WTC11 (cell line): ENCODE measurements at regions not wholly inside any gene's neighbourhood (a gene's known extent, or its start where the extent isn't known, plus 50 kb on each side); places are given as distances from the start of the nearest gene placed in this dataset.

Source experiments
- ATAC-seq: fragments of 200-7000 bp; cut with Tn5 transposase; 2 replicates; pipeline ENCODE4 v1.10.0; 2021; ENCODE audit warnings: mild to moderate bottlenecking, moderate library complexity
- CTCF ChIA-PET: fragments of 300-600 bp; sonication (Branson Sonifier 250); formaldehyde crosslinking; loops from one replicate; lab custom pipeline; 2021; ENCODE audit warnings: antibody characterized with exemption; lab: Charles Lee
- POLR2A ChIA-PET: fragments of 350-600 bp; sonication (Branson Sonifier 250); formaldehyde crosslinking; loops from one replicate; lab custom pipeline; 2021; ENCODE audit warnings: antibody characterized with exemption; lab: Charles Lee
- DNase-seq: peaks from one replicate; pipeline ENCODE4 v3.0.0; 2021; ENCODE audit warnings: low spot score
- H3K27ac Mint-ChIP-seq: 2 replicates; pipeline ENCODE4 v1.8.0; 2021; ENCODE audit warnings: mixed read lengths
- H3K27me3 Mint-ChIP-seq: 2 replicates; pipeline ENCODE4 v1.8.0; 2021; ENCODE audit warnings: low read depth, mild to moderate bottlenecking, moderate library complexity, mixed read lengths
- H3K36me3 Mint-ChIP-seq: 2 replicates; pipeline ENCODE4 v1.8.0; 2021; ENCODE audit warnings: mixed read lengths
- H3K4me1 Mint-ChIP-seq: 2 replicates; pipeline ENCODE4 v1.8.0; 2022; ENCODE audit warnings: mixed read lengths
- H3K4me3 Mint-ChIP-seq: 2 replicates; pipeline ENCODE4 v1.8.0; 2021; ENCODE audit warnings: mild to moderate bottlenecking, moderate library complexity, mixed read lengths
- H3K9me3 Mint-ChIP-seq: 2 replicates; pipeline ENCODE4 v1.8.0; 2021; ENCODE audit warnings: mixed read lengths
- GRHL2 ChIP-seq: fragments of 250-450 bp; sonication (Bioruptor Pico); IDR thresholded peaks from 2 replicates; pipeline ENCODE4 v1.8.0; 2022; ENCODE audit warnings: mild to moderate bottlenecking, moderate library complexity; ENCODE audit not compliant: insufficient replicate concordance, severe bottlenecking
- IRF2 ChIP-seq: sonication (generic); formaldehyde crosslinking; IDR thresholded peaks from 2 replicates; pipeline ENCODE4 v1.8.0; 2022; ENCODE audit warnings: low read depth, missing genetic modification reagents, borderline replicate concordance
- MYBL2 ChIP-seq: sonication (generic); formaldehyde crosslinking; IDR thresholded peaks from 2 replicates; pipeline ENCODE4 v1.8.1; 2023; ENCODE audit warnings: mild to moderate bottlenecking, moderate library complexity, missing genetic modification reagents
- OVOL2 ChIP-seq: fragments of 250-450 bp; sonication (Bioruptor Pico); IDR thresholded peaks from 2 replicates; pipeline ENCODE4 v1.9.0; 2021; ENCODE audit warnings: mild to moderate bottlenecking, borderline replicate concordance
- TP53 ChIP-seq: sonication (generic); formaldehyde crosslinking; IDR thresholded peaks from 2 replicates; pipeline ENCODE4 v1.8.1; 2023; ENCODE audit warnings: mild to moderate bottlenecking, missing genetic modification reagents
- ZNF263 ChIP-seq: sonication (generic); formaldehyde crosslinking; IDR thresholded peaks from 2 replicates; pipeline ENCODE4 v1.8.1; 2022; ENCODE audit warnings: low read depth, mild to moderate bottlenecking, moderate library complexity, missing genetic modification reagents
- TF ChIP-seq, protein P1 (sequence below): sonication (generic); formaldehyde crosslinking; IDR thresholded peaks from 2 replicates; pipeline ENCODE4 v1.8.0; 2022; ENCODE audit warnings: mild to moderate bottlenecking, missing genetic modification reagents
- TF ChIP-seq, protein P2 (sequence below): sonication (generic); formaldehyde crosslinking; IDR thresholded peaks from 2 replicates; pipeline ENCODE4 v1.8.0; 2022; ENCODE audit warnings: mild to moderate bottlenecking, missing genetic modification reagents
- TF ChIP-seq, protein P3 (sequence below): sonication (generic); formaldehyde crosslinking; IDR thresholded peaks from 2 replicates; pipeline ENCODE4 v1.8.0; 2022; ENCODE audit warnings: missing genetic modification reagents
- TF ChIP-seq, protein P4 (sequence below): fragments of 250-450 bp; sonication (Bioruptor Pico); IDR thresholded peaks from 2 replicates; pipeline ENCODE4 v1.9.0; 2021; ENCODE audit warnings: mild to moderate bottlenecking, borderline replicate concordance
- TF ChIP-seq, protein P5 (sequence below): sonication (generic); formaldehyde crosslinking; IDR thresholded peaks from 2 replicates; pipeline ENCODE4 v1.8.0; 2023; ENCODE audit warnings: missing genetic modification reagents
- TF ChIP-seq, protein P6 (sequence below): sonication (generic); formaldehyde crosslinking; IDR thresholded peaks from 2 replicates; pipeline ENCODE4 v1.8.0; 2022; ENCODE audit warnings: mild to moderate bottlenecking, missing genetic modification reagents
- TF ChIP-seq, protein P7 (sequence below): fragments of 250-450 bp; sonication (Bioruptor Pico); IDR thresholded peaks from 2 replicates; pipeline ENCODE4 v1.9.0; 2021; ENCODE audit warnings: mild to moderate bottlenecking
- TF ChIP-seq, protein P8 (sequence below): sonication (generic); formaldehyde crosslinking; IDR thresholded peaks from 2 replicates; pipeline ENCODE4 v1.8.1; 2022; ENCODE audit warnings: low read depth, mild to moderate bottlenecking, moderate library complexity, missing genetic modification reagents, borderline replicate concordance

DNA sequence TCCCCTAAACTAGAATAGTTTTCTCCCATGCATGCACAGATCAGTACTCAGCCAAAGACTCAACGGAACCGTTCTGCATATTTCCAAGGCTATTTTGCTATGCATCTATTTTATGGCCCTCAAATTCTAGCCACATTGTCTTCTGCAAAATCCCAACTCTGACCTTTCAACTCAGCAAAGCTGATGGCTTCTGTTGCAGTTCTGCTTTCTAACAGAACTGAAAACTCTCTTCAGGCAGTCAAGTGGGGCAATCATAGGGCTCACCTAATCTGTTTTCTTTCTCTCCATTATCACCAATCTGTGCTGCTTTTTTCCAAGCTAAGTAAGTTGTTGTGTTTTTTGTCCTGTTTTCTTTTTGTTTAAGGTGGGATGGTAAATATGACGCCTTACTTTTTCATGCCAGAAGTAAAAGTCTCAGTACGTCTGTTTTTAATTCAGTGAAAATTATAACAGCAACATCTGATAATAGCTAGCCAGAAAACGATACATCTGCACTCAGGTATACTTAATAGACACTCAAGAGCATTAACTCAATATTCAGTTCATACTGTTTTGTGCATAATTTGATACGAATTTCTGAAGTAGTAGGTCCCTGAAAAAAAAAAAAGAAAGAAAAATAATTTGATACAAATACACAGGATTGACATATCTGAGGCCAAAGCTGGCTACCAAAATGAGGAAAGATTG lies 454.3 kb downstream of the TLE1 start (continued):
- TF ChIP-seq TP53 (CRISPR knock-in tag) (no peak), OVOL2 (CRISPR knock-in tag) (no peak), IRF2 (no peak), MYBL2 (CRISPR knock-in tag) (no peak), ZNF263 (CRISPR knock-in tag) (no peak)
- TF ChIP-seq, protein P1, sequence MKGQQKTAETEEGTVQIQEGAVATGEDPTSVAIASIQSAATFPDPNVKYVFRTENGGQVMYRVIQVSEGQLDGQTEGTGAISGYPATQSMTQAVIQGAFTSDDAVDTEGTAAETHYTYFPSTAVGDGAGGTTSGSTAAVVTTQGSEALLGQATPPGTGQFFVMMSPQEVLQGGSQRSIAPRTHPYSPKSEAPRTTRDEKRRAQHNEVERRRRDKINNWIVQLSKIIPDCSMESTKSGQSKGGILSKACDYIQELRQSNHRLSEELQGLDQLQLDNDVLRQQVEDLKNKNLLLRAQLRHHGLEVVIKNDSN, result no peak
- TF ChIP-seq, protein P2, sequence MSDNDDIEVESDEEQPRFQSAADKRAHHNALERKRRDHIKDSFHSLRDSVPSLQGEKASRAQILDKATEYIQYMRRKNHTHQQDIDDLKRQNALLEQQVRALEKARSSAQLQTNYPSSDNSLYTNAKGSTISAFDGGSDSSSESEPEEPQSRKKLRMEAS (CRISPR knock-in tag), result no peak
- TF ChIP-seq, protein P3, sequence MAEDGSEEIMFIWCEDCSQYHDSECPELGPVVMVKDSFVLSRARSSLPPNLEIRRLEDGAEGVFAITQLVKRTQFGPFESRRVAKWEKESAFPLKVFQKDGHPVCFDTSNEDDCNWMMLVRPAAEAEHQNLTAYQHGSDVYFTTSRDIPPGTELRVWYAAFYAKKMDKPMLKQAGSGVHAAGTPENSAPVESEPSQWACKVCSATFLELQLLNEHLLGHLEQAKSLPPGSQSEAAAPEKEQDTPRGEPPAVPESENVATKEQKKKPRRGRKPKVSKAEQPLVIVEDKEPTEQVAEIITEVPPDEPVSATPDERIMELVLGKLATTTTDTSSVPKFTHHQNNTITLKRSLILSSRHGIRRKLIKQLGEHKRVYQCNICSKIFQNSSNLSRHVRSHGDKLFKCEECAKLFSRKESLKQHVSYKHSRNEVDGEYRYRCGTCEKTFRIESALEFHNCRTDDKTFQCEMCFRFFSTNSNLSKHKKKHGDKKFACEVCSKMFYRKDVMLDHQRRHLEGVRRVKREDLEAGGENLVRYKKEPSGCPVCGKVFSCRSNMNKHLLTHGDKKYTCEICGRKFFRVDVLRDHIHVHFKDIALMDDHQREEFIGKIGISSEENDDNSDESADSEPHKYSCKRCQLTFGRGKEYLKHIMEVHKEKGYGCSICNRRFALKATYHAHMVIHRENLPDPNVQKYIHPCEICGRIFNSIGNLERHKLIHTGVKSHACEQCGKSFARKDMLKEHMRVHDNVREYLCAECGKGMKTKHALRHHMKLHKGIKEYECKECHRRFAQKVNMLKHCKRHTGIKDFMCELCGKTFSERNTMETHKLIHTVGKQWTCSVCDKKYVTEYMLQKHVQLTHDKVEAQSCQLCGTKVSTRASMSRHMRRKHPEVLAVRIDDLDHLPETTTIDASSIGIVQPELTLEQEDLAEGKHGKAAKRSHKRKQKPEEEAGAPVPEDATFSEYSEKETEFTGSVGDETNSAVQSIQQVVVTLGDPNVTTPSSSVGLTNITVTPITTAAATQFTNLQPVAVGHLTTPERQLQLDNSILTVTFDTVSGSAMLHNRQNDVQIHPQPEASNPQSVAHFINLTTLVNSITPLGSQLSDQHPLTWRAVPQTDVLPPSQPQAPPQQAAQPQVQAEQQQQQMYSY (CRISPR knock-in tag), result no peak
- TF ChIP-seq, protein P4, sequence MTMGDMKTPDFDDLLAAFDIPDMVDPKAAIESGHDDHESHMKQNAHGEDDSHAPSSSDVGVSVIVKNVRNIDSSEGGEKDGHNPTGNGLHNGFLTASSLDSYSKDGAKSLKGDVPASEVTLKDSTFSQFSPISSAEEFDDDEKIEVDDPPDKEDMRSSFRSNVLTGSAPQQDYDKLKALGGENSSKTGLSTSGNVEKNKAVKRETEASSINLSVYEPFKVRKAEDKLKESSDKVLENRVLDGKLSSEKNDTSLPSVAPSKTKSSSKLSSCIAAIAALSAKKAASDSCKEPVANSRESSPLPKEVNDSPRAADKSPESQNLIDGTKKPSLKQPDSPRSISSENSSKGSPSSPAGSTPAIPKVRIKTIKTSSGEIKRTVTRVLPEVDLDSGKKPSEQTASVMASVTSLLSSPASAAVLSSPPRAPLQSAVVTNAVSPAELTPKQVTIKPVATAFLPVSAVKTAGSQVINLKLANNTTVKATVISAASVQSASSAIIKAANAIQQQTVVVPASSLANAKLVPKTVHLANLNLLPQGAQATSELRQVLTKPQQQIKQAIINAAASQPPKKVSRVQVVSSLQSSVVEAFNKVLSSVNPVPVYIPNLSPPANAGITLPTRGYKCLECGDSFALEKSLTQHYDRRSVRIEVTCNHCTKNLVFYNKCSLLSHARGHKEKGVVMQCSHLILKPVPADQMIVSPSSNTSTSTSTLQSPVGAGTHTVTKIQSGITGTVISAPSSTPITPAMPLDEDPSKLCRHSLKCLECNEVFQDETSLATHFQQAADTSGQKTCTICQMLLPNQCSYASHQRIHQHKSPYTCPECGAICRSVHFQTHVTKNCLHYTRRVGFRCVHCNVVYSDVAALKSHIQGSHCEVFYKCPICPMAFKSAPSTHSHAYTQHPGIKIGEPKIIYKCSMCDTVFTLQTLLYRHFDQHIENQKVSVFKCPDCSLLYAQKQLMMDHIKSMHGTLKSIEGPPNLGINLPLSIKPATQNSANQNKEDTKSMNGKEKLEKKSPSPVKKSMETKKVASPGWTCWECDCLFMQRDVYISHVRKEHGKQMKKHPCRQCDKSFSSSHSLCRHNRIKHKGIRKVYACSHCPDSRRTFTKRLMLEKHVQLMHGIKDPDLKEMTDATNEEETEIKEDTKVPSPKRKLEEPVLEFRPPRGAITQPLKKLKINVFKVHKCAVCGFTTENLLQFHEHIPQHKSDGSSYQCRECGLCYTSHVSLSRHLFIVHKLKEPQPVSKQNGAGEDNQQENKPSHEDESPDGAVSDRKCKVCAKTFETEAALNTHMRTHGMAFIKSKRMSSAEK, result no peak
- TF ChIP-seq, protein P5, sequence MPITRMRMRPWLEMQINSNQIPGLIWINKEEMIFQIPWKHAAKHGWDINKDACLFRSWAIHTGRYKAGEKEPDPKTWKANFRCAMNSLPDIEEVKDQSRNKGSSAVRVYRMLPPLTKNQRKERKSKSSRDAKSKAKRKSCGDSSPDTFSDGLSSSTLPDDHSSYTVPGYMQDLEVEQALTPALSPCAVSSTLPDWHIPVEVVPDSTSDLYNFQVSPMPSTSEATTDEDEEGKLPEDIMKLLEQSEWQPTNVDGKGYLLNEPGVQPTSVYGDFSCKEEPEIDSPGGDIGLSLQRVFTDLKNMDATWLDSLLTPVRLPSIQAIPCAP (CRISPR knock-in tag), result no peak

DNA sequence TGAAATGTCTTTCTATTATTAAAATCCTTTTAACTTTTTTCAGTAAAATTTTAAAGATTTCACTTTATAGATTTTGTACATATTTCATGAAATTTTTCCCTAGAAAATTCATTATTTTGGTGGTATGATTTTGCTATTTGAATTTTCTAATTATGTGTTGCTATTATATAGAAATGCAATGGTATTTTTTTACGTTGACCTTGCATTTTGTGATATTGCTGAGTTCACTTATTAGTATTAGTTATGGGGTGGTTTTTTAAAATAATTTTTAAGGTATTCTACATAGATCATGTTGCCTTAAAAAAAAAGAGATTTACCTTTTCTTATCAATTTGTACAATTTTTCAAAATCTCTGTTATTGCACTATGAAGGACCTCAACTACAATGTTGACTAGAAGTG lies 458.3 kb downstream of the TLE1 start:
- DNase-seq, result no peak
- H3K27me3 Mint-ChIP-seq, result no peaks in the 10 kb centered on the region
- no peak overlapping the region for H3K4me3 Mint-ChIP-seq
- H3K27ac Mint-ChIP-seq, result no peak overlapping the region
- ChIA-PET POLR2A (no interaction called here), CTCF (no interaction called here)
- H3K9me3 Mint-ChIP-seq, result no peaks in the 10 kb centered on the region
- TF ChIP-seq, protein P6, sequence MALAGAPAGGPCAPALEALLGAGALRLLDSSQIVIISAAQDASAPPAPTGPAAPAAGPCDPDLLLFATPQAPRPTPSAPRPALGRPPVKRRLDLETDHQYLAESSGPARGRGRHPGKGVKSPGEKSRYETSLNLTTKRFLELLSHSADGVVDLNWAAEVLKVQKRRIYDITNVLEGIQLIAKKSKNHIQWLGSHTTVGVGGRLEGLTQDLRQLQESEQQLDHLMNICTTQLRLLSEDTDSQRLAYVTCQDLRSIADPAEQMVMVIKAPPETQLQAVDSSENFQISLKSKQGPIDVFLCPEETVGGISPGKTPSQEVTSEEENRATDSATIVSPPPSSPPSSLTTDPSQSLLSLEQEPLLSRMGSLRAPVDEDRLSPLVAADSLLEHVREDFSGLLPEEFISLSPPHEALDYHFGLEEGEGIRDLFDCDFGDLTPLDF (CRISPR knock-in tag), result no peak
- TF ChIP-seq GRHL2 (CRISPR knock-in tag), result no peak
- TF ChIP-seq, protein P7, sequence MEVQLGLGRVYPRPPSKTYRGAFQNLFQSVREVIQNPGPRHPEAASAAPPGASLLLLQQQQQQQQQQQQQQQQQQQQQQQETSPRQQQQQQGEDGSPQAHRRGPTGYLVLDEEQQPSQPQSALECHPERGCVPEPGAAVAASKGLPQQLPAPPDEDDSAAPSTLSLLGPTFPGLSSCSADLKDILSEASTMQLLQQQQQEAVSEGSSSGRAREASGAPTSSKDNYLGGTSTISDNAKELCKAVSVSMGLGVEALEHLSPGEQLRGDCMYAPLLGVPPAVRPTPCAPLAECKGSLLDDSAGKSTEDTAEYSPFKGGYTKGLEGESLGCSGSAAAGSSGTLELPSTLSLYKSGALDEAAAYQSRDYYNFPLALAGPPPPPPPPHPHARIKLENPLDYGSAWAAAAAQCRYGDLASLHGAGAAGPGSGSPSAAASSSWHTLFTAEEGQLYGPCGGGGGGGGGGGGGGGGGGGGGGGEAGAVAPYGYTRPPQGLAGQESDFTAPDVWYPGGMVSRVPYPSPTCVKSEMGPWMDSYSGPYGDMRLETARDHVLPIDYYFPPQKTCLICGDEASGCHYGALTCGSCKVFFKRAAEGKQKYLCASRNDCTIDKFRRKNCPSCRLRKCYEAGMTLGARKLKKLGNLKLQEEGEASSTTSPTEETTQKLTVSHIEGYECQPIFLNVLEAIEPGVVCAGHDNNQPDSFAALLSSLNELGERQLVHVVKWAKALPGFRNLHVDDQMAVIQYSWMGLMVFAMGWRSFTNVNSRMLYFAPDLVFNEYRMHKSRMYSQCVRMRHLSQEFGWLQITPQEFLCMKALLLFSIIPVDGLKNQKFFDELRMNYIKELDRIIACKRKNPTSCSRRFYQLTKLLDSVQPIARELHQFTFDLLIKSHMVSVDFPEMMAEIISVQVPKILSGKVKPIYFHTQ (CRISPR knock-in tag), result no peak
- TF ChIP-seq, protein P4, result no peak
- TF ChIP-seq, protein P8, sequence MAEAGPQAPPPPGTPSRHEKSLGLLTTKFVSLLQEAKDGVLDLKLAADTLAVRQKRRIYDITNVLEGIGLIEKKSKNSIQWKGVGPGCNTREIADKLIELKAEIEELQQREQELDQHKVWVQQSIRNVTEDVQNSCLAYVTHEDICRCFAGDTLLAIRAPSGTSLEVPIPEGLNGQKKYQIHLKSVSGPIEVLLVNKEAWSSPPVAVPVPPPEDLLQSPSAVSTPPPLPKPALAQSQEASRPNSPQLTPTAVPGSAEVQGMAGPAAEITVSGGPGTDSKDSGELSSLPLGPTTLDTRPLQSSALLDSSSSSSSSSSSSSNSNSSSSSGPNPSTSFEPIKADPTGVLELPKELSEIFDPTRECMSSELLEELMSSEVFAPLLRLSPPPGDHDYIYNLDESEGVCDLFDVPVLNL (CRISPR knock-in tag), result no peak
- H3K4me1 Mint-ChIP-seq, result no peaks in the 10 kb centered on the region
- H3K36me3 Mint-ChIP-seq, result no peaks in the 10 kb centered on the region
- ATAC-seq, result no peak
